ENCODE measurements at regions not wholly inside any gene's neighbourhood (a gene's known extent, or its start where the extent isn't known, plus 50 kb on each side); places are given as distances from the start of the nearest gene placed in this dataset.

DNA sequence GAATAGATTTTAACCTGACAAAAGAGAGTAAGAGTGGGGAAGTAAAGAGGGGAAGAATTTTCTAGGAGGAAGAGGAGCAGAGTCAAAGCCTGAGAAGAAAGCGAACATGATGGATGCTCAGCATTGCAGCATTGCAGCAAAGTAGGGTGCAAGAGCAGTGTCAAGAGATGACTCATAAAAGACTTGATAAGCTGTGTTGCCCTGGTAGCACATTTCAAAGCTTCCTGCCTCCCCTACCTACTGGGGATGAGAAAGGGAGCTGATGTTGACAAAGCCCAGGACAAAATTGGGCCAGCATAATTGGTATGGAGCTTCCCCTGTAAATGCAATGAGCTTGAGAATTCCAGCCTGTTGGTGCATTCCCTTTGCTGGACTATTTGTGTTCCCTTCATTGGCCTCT is 121.6 kb upstream of the ST8SIA2 start:
- Histone ChIP-seq H3K36me3 (replicated peaks in 1 of 2) (no peaks in the 10 kb centered on the region), H3K4me3 (no peak overlapping the region), H3K27me3 (peaks cover 6% of the 10 kb centered on the region), H3K4me1 (replicated peaks in 1 of 2) (no peaks in the 10 kb centered on the region), H3K27ac (no peak overlapping the region), H3K9me3 (replicated peaks in 1 of 3) (no peaks in the 10 kb centered on the region)
- intact Hi-C loops (cut with DNase I) = no loop called here
- DNase-seq = no peak
- TF ChIP-seq, protein P1, sequence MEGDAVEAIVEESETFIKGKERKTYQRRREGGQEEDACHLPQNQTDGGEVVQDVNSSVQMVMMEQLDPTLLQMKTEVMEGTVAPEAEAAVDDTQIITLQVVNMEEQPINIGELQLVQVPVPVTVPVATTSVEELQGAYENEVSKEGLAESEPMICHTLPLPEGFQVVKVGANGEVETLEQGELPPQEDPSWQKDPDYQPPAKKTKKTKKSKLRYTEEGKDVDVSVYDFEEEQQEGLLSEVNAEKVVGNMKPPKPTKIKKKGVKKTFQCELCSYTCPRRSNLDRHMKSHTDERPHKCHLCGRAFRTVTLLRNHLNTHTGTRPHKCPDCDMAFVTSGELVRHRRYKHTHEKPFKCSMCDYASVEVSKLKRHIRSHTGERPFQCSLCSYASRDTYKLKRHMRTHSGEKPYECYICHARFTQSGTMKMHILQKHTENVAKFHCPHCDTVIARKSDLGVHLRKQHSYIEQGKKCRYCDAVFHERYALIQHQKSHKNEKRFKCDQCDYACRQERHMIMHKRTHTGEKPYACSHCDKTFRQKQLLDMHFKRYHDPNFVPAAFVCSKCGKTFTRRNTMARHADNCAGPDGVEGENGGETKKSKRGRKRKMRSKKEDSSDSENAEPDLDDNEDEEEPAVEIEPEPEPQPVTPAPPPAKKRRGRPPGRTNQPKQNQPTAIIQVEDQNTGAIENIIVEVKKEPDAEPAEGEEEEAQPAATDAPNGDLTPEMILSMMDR (IDR thresholded peaks at IDR 0.05) = no peak
- no peak for TF ChIP-seq POLR2A (IDR thresholded peaks at IDR 0.05)
- WGBS, 4 donors = 85 to 90% (median 89%) methylated on average over 1 of the region's 1 CpG

DNA sequence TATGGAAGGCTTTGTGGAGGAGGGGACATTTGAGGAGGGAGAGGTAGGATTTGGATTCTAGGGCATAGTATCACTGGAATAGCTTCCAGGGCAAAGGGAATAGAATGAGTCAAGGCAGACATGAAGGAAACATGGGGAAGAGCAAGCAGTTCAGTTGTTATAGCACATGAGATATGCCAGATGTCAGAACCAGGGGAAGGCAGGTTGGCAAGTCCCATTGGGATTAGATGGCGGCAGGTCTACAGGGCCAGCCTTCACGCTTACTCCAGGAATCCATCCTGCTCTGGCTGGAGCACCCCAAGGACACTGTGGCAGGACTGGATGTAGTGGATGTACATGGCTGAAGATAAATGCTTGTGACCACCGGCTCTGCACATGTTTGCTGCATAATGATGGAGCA is 120.4 kb upstream of the ST8SIA2 start:
- Histone ChIP-seq H3K4me1 (replicated peaks in 1 of 2) (no peaks in the 10 kb centered on the region), H3K9me3 (replicated peaks in 1 of 3) (no peaks in the 10 kb centered on the region), H3K27me3 (no peaks in the 10 kb centered on the region), H3K4me3 (no peak overlapping the region), H3K36me3 (replicated peaks in 1 of 2) (no peaks in the 10 kb centered on the region), H3K27ac (no peak overlapping the region)
- 61 to 84% (median 74%) methylated on average over 2 to 3 of the region's 3 CpGs for WGBS, 4 donors
- no peak for TF ChIP-seq POLR2A (IDR thresholded peaks at IDR 0.05)
- TF ChIP-seq, protein P1 (IDR thresholded peaks at IDR 0.05) = no peak
- no peak for DNase-seq
- intact Hi-C loops (cut with DNase I) = no loop called here

DNA sequence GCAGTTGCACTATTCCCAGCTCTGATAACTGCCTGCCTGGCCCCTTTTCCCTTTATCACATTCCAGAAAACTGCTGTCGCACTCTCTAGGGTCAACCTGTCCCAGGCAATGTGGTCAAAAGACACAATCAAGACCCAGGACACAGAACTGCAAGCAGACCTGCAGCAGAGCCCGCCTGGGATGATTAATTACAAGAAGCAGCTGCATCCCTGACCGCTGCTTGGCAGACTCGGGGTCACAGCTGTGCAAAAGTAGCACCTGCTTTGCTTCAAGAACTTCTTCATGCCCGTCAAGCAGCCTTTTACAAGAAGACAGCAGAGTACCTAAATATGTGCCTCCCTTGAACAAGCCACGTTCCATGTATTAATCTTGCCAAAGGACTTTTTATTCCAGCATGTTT is 120.0 kb upstream of the ST8SIA2 start:
- intact Hi-C loops (cut with DNase I) = no loop called here
- 39 to 55% (median 53%) methylated on average over 4 to 6 of the region's 6 CpGs for WGBS, 4 donors

DNA sequence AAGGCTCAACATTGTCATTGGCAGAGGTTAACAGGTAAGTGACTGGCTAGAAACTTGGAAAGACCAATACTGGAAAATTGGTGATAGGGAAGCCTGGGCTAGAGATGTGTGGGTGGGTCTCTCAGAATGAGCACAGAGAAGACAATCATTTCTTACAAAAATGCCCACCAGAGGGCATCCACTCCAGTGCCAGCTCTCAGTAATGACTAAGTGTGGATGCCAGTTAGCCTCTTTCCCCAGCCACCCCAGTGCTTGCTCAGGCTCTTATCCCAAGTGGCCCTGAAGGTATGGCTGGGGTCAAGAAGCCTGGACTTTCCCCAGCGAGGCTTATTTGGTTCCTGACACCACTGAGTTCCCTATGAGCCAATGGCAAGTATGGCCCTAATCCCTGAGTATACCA is 115.9 kb upstream of the ST8SIA2 start:
- Histone ChIP-seq H3K27ac (no peak overlapping the region), H3K9me3 (replicated peaks in 1 of 3) (no peaks in the 10 kb centered on the region), H3K27me3 (peaks cover 7% of the 10 kb centered on the region), H3K36me3 (replicated peaks in 1 of 2) (no peaks in the 10 kb centered on the region), H3K4me1 (replicated peaks in 1 of 2) (no peaks in the 10 kb centered on the region), H3K4me3 (no peak overlapping the region)
- WGBS, 4 donors = 0 to 100% (median 36%) methylated on average over 1 of the region's 1 CpG
- intact Hi-C loops (cut with DNase I) = no loop called here
- peak in 6 of 7 donors; percentile 17 to 53 (median 26) for DNase-seq
- no peak for TF ChIP-seq POLR2A (IDR thresholded peaks at IDR 0.05)
- TF ChIP-seq, protein P1 (IDR thresholded peaks at IDR 0.05) = peak in 4 of 6 experiments; percentile 27 to 41 (median 30)

More for the DNA sequence above, 120.0 kb upstream of the ST8SIA2 start:
- Histone ChIP-seq H3K36me3 (replicated peaks in 1 of 2) (no peaks in the 10 kb centered on the region), H3K4me3 (no peak overlapping the region), H3K4me1 (replicated peaks in 1 of 2) (no peaks in the 10 kb centered on the region), H3K27ac (no peak overlapping the region), H3K9me3 (replicated peaks in 1 of 3) (no peaks in the 10 kb centered on the region), H3K27me3 (no peaks in the 10 kb centered on the region)
- DNase-seq = no peak
- TF ChIP-seq, protein P1 (IDR thresholded peaks at IDR 0.05) = no peak
- no peak for TF ChIP-seq POLR2A (IDR thresholded peaks at IDR 0.05)

Measured in adrenal gland (tissue), 9 donors.